OCI-LY1 (cell line): ENCODE measurements at regions not wholly inside any gene's neighbourhood (a gene's known extent, or its start where the extent isn't known, plus 50 kb on each side); places are given as distances from the start of the nearest gene placed in this dataset.

Experiments
- H2AFZ ChIP-seq: fragments of 200-600 bp; sonication (generic), shearing (Covaris generic); 2 replicates; pipeline ENCODE4 v1.6.0; 2014; ENCODE audit warnings: antibody characterized with exemption, mild to moderate bottlenecking, low read length
- H3F3A ChIP-seq: fragments of 200-600 bp; sonication (generic), shearing (Covaris generic); 2 replicates; pipeline ENCODE4 v1.6.0; 2014; ENCODE audit warnings: mild to moderate bottlenecking, antibody characterized with exemption, low read length, moderate library complexity; ENCODE audit not compliant: insufficient read depth
- H3K27ac ChIP-seq: fragments of 200-600 bp; sonication (generic); 2 replicates; pipeline ENCODE4 v1.5.1; 2014; ENCODE audit warnings: low read length, mixed run types, mild to moderate bottlenecking, low read depth; ENCODE audit not compliant: poor library complexity, severe bottlenecking
- H3K27me3 ChIP-seq: fragments of 200-600 bp; sonication (generic); 2 replicates; pipeline ENCODE4 v1.6.0; 2014; ENCODE audit warnings: antibody characterized with exemption, mild to moderate bottlenecking, low read length, moderate library complexity; ENCODE audit not compliant: insufficient read depth
- H3K36me3 ChIP-seq: fragments of 200-600 bp; sonication (generic); 2 replicates; pipeline ENCODE4 v1.6.1; 2014; ENCODE audit warnings: mild to moderate bottlenecking, antibody characterized with exemption, low read length, moderate library complexity, mixed read lengths; ENCODE audit not compliant: insufficient read depth
- H3K4me1 ChIP-seq: fragments of 200-600 bp; sonication (generic); 2 replicates; pipeline ENCODE4 v1.5.1; 2014; ENCODE audit warnings: mild to moderate bottlenecking, low read length, moderate library complexity; ENCODE audit not compliant: insufficient read depth, severe bottlenecking
- H3K4me2 ChIP-seq: fragments of 200-600 bp; sonication (generic), shearing (Covaris generic); 2 replicates; pipeline ENCODE4 v1.6.1; 2014; ENCODE audit warnings: low read length
- H3K4me3 ChIP-seq: fragments of 200-600 bp; sonication (generic); 2 replicates; pipeline ENCODE4 v1.5.1; 2014; ENCODE audit warnings: low read length, low read depth, mild to moderate bottlenecking, mixed read lengths; ENCODE audit not compliant: poor library complexity, severe bottlenecking
- H3K79me2 ChIP-seq: fragments of 200-600 bp; shearing (Covaris generic); 2 replicates; pipeline ENCODE4 v1.6.1; 2016; ENCODE audit warnings: mixed run types, low read length, mixed read lengths; ENCODE audit not compliant: insufficient read depth
- H3K9ac ChIP-seq: fragments of 200-600 bp; sonication (generic), shearing (Covaris generic); 2 replicates; pipeline ENCODE4 v1.6.1; 2014; ENCODE audit warnings: mild to moderate bottlenecking, low read length, mixed read lengths
- H3K9me2 ChIP-seq: fragments of 200-600 bp; sonication (generic), shearing (Covaris generic); 2 replicates; pipeline ENCODE4 v1.6.1; 2014; ENCODE audit warnings: low read depth, mild to moderate bottlenecking, low read length, mixed read lengths
- H3K9me3 ChIP-seq: fragments of 200-600 bp; shearing (Covaris generic); 2 replicates; pipeline ENCODE4 v1.6.1; 2014; ENCODE audit warnings: low read length, mixed read lengths
- H4K20me1 ChIP-seq: fragments of 200-600 bp; sonication (generic), shearing (Covaris generic); 2 replicates; pipeline ENCODE4 v1.6.0; 2016; ENCODE audit warnings: mild to moderate bottlenecking, low read length; ENCODE audit not compliant: insufficient read depth
- CTCF ChIP-seq: fragments of 200-600 bp; sonication (generic), shearing (Covaris generic); IDR thresholded peaks from 2 replicates; pipeline ENCODE4 v1.5.1; 2017; ENCODE audit warnings: mild to moderate bottlenecking, antibody characterized with exemption, low read length, moderate library complexity, mixed read lengths
- EZH2 ChIP-seq: fragments of 200-600 bp; sonication (generic), shearing (Covaris generic); IDR thresholded peaks from 2 replicates; pipeline ENCODE4 v1.8.0; 2017; ENCODE audit warnings: borderline replicate concordance, mixed run types, mild to moderate bottlenecking, antibody characterized with exemption, low read length, moderate library complexity, mixed read lengths

- Histone ChIP-seq H3K36me3 (no peaks in the 10 kb centered on the region), H2AFZ (no peak overlapping the region), H3K4me1 (no peaks in the 10 kb centered on the region), H3K27ac (no peak overlapping the region), H3K79me2 (no peaks in the 10 kb centered on the region), H3K9ac (no peak overlapping the region), H3K9me2 (no peaks in the 10 kb centered on the region), H3K4me2 (no peak overlapping the region), H4K20me1 (no peaks in the 10 kb centered on the region), H3K4me3 (no peak overlapping the region), H3K9me3 (no peaks in the 10 kb centered on the region), H3K27me3 (no peaks in the 10 kb centered on the region), H3F3A (no peaks in the 10 kb centered on the region)
- TF ChIP-seq CTCF (no peak), EZH2 (no peak)
These were observed 414.3 kb downstream of the TFAP2A start for GRCh38 chr6:10000551-10000950.

GRCh38 chr6:9999796-10000195, 415.1 kb downstream of the TFAP2A start:
- no peak overlapping the region for H3K27ac ChIP-seq
- H3K4me1 ChIP-seq: no peaks in the 10 kb centered on the region
- no peaks in the 10 kb centered on the region for H3K27me3 ChIP-seq
- H3K9ac ChIP-seq: no peak overlapping the region
- H3F3A ChIP-seq: no peaks in the 10 kb centered on the region
- H3K9me3 ChIP-seq: no peaks in the 10 kb centered on the region
- H3K4me2 ChIP-seq: no peak overlapping the region
- no peak for TF ChIP-seq CTCF
- no peak for TF ChIP-seq EZH2
- no peak overlapping the region for H3K4me3 ChIP-seq
- no peaks in the 10 kb centered on the region for H3K9me2 ChIP-seq
- no peaks in the 10 kb centered on the region for H3K79me2 ChIP-seq
- no peaks in the 10 kb centered on the region for H4K20me1 ChIP-seq
- no peak overlapping the region for H2AFZ ChIP-seq
- no peaks in the 10 kb centered on the region for H3K36me3 ChIP-seq

GRCh38 chr6:9986273-9986672, 428.6 kb downstream of the TFAP2A start:
- Histone ChIP-seq H3K9me2 (no peaks in the 10 kb centered on the region), H3K4me3 (no peak overlapping the region), H3K27ac (no peak overlapping the region), H4K20me1 (no peaks in the 10 kb centered on the region), H3K36me3 (no peaks in the 10 kb centered on the region), H3K27me3 (no peaks in the 10 kb centered on the region), H2AFZ (no peak overlapping the region), H3F3A (no peaks in the 10 kb centered on the region), H3K9ac (no peak overlapping the region), H3K4me1 (no peaks in the 10 kb centered on the region), H3K79me2 (no peaks in the 10 kb centered on the region), H3K9me3 (no peaks in the 10 kb centered on the region), H3K4me2 (no peak overlapping the region)
- TF ChIP-seq EZH2 (no peak), CTCF (no peak)
